OCI-LY7 (cell line): ENCODE measurements at regions not wholly inside any gene's neighbourhood (a gene's known extent, or its start where the extent isn't known, plus 50 kb on each side); places are given as distances from the start of the nearest gene placed in this dataset.

Experiments used
- EZH2phosphoT487 ChIP-seq: fragments of 200-600 bp; sonication (generic); IDR thresholded peaks from 2 replicates; pipeline ENCODE4 v1.6.1; 2018; ENCODE audit warnings: low read depth, borderline replicate concordance, mild to moderate bottlenecking, mixed run types, antibody characterized with exemption, low read length, moderate library complexity, mixed read lengths
- TF ChIP-seq, protein P1 (sequence below): fragments of 200-600 bp; sonication (generic); conservative IDR thresholded peaks from 2 replicates; pipeline ENCODE4 v1.5.1; 2014; ENCODE audit warnings: mild to moderate bottlenecking, antibody characterized with exemption, low read length, moderate library complexity, mixed read lengths

DNA sequence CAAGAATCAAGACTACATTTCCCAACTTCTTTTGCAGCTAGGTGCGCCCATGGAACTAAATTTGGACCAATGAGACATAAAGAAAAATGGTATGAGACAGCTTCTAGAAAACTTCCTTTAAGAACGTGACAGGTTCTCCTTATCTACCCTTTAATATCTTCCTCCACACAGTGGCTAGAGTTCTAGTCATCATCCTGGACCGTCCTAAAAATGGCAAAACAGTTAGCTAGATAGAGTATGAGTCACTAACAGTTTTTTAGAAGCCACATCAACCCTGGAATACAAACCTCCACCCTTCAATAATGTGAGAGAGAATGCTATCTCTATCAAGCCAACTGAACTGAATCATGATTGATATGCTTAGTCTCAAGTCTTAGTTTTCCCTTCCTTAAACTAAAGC is 267.9 kb upstream of the SLC7A11 start:
- TF ChIP-seq, protein P1, sequence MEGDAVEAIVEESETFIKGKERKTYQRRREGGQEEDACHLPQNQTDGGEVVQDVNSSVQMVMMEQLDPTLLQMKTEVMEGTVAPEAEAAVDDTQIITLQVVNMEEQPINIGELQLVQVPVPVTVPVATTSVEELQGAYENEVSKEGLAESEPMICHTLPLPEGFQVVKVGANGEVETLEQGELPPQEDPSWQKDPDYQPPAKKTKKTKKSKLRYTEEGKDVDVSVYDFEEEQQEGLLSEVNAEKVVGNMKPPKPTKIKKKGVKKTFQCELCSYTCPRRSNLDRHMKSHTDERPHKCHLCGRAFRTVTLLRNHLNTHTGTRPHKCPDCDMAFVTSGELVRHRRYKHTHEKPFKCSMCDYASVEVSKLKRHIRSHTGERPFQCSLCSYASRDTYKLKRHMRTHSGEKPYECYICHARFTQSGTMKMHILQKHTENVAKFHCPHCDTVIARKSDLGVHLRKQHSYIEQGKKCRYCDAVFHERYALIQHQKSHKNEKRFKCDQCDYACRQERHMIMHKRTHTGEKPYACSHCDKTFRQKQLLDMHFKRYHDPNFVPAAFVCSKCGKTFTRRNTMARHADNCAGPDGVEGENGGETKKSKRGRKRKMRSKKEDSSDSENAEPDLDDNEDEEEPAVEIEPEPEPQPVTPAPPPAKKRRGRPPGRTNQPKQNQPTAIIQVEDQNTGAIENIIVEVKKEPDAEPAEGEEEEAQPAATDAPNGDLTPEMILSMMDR, result no peak
- no peak for TF ChIP-seq EZH2phosphoT487
